Suprapubic skin (tissue), 3 donors: ENCODE measurements at regions not wholly inside any gene's neighbourhood (a gene's known extent, or its start where the extent isn't known, plus 50 kb on each side); places are given as distances from the start of the nearest gene placed in this dataset.

ENCODE experiments used
- EP300 ChIP-seq: sonication (generic); formaldehyde crosslinking; IDR thresholded peaks from one replicate; pipeline ENCODE4 v1.6.1; 2017; ENCODE audit warnings: antibody characterized with exemption
- POLR2A ChIP-seq, 2 donors: fragments of 450-650 bp; IDR thresholded peaks; one replicate each; pipeline ENCODE4 v1.6.1; 2017; ENCODE audit warnings: antibody characterized with exemption in 2 of 2, mild to moderate bottlenecking in 2 of 2, moderate library complexity in 2 of 2
- TF ChIP-seq, protein P1 (sequence below), 2 donors: fragments of 200-600 bp in 1 of 2; fragments of 450-650 bp in 1 of 2; sonication (generic) in 1 of 2; IDR thresholded peaks; one replicate each; pipeline ENCODE4 v1.5.1; 2016 to 2019; ENCODE audit warnings: antibody characterized with exemption in 2 of 2, mild to moderate bottlenecking in 1 of 2, moderate library complexity in 1 of 2

DNA sequence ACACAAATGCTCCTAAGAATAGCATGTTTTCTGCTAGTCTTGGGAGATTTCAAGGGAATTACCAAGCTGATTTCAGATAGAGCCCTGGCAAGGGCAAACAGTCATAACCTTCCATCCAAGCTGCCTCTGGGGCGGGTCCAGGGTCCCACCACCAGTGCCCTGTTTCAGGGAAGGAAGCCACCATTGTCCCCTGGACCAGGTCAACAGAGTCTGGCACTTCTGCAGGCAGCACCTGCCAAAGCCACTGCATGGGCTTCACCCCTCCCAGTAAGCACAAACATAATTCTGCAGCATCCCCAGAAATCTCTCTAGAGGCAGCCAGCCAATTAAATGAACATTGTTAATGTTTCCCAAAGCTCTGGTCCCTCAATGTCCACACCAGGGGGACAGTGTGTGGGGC lies 143.0 kb downstream of the SALL1 start:
- TF ChIP-seq POLR2A (IDR thresholded peaks at IDR 0.05) (no peak), EP300 (no peak)
- TF ChIP-seq, protein P1, sequence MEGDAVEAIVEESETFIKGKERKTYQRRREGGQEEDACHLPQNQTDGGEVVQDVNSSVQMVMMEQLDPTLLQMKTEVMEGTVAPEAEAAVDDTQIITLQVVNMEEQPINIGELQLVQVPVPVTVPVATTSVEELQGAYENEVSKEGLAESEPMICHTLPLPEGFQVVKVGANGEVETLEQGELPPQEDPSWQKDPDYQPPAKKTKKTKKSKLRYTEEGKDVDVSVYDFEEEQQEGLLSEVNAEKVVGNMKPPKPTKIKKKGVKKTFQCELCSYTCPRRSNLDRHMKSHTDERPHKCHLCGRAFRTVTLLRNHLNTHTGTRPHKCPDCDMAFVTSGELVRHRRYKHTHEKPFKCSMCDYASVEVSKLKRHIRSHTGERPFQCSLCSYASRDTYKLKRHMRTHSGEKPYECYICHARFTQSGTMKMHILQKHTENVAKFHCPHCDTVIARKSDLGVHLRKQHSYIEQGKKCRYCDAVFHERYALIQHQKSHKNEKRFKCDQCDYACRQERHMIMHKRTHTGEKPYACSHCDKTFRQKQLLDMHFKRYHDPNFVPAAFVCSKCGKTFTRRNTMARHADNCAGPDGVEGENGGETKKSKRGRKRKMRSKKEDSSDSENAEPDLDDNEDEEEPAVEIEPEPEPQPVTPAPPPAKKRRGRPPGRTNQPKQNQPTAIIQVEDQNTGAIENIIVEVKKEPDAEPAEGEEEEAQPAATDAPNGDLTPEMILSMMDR (IDR thresholded peaks at IDR 0.05): no peak
